ENCODE measurements at regions not wholly inside any gene's neighbourhood (a gene's known extent, or its start where the extent isn't known, plus 50 kb on each side); places are given as distances from the start of the nearest gene placed in this dataset.

DNA sequence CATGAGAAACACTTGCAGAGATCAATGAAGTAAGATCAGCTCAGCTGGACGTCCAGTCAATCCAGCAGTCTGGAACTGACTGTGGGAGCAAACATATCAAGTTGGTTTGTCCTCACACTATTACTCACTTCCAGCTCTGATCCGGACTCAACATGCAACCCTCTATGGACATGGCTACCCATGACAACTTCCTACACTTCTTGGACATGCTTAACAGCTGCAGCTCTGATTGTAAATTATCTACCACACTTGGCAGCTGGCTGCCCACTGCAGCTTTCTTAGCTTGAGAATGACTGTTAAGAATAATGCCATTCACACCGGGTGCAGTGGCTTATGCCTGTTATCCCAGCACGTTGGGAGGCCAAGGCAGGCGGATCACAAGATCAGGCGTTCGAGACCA is 429.8 kb downstream of the EPHA4 start (continued):
- TF ChIP-seq, protein P1, sequence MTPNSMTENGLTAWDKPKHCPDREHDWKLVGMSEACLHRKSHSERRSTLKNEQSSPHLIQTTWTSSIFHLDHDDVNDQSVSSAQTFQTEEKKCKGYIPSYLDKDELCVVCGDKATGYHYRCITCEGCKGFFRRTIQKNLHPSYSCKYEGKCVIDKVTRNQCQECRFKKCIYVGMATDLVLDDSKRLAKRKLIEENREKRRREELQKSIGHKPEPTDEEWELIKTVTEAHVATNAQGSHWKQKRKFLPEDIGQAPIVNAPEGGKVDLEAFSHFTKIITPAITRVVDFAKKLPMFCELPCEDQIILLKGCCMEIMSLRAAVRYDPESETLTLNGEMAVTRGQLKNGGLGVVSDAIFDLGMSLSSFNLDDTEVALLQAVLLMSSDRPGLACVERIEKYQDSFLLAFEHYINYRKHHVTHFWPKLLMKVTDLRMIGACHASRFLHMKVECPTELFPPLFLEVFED (CRISPR knock-in tag; conservative IDR thresholded peaks at IDR 0.05): no peak
- TF ChIP-seq, protein P2, sequence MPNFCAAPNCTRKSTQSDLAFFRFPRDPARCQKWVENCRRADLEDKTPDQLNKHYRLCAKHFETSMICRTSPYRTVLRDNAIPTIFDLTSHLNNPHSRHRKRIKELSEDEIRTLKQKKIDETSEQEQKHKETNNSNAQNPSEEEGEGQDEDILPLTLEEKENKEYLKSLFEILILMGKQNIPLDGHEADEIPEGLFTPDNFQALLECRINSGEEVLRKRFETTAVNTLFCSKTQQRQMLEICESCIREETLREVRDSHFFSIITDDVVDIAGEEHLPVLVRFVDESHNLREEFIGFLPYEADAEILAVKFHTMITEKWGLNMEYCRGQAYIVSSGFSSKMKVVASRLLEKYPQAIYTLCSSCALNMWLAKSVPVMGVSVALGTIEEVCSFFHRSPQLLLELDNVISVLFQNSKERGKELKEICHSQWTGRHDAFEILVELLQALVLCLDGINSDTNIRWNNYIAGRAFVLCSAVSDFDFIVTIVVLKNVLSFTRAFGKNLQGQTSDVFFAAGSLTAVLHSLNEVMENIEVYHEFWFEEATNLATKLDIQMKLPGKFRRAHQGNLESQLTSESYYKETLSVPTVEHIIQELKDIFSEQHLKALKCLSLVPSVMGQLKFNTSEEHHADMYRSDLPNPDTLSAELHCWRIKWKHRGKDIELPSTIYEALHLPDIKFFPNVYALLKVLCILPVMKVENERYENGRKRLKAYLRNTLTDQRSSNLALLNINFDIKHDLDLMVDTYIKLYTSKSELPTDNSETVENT (CRISPR knock-in tag; IDR thresholded peaks at IDR 0.05): no peak

GRCh38 chr2:221143231-221143630 is 428.9 kb downstream of the EPHA4 start:
- in situ Hi-C loops (cut with MboI): no loop called here
- FAIRE-seq: no peak
- no peak for TF ChIP-seq RFX5 (IDR thresholded peaks at IDR 0.05; ENCODE audit: low read depth, low read length)
- no peak for TF ChIP-seq TCF3 (CRISPR knock-in tag; IDR thresholded peaks at IDR 0.05)
- TF ChIP-seq PRPF4 (IDR thresholded peaks at IDR 0.05; ENCODE audit: insufficient read depth, low read depth, low read length, poor library complexity, severe bottlenecking): no peak
- no peak for TF ChIP-seq RBM25 (IDR thresholded peaks at IDR 0.05; ENCODE audit: low read depth, low read length, severe bottlenecking)
- TF ChIP-seq, protein P3, sequence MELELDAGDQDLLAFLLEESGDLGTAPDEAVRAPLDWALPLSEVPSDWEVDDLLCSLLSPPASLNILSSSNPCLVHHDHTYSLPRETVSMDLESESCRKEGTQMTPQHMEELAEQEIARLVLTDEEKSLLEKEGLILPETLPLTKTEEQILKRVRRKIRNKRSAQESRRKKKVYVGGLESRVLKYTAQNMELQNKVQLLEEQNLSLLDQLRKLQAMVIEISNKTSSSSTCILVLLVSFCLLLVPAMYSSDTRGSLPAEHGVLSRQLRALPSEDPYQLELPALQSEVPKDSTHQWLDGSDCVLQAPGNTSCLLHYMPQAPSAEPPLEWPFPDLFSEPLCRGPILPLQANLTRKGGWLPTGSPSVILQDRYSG (tag; conservative IDR thresholded peaks at IDR 0.05; ENCODE audit: low read depth): no peak
- no peak for TF ChIP-seq RB1 (IDR thresholded peaks at IDR 0.05; ENCODE audit: low read depth)
- TF ChIP-seq HMG20A (CRISPR knock-in tag; conservative IDR thresholded peaks at IDR 0.05): no peak
- TF ChIP-seq ERF (CRISPR knock-in tag; IDR thresholded peaks at IDR 0.05): no peak
- TF ChIP-seq HOXB6 (CRISPR knock-in tag; IDR thresholded peaks at IDR 0.05; ENCODE audit: borderline replicate concordance): no peak
- no peak for TF ChIP-seq ZBTB1 (CRISPR knock-in tag; IDR thresholded peaks at IDR 0.05; ENCODE audit: borderline replicate concordance, low read depth)
- no peak for TF ChIP-seq KDM5B (IDR thresholded peaks at IDR 0.05; ENCODE audit: insufficient replicate concordance, low read depth, low read length)
- TF ChIP-seq ARNT (IDR thresholded peaks at IDR 0.05): no peak
- no peak for TF ChIP-seq ZFP1 (CRISPR knock-in tag; IDR thresholded peaks at IDR 0.05)
- no peak for TF ChIP-seq HDAC1 (IDR thresholded peaks at IDR 0.05)
- TF ChIP-seq ETV6 (IDR thresholded peaks at IDR 0.05; ENCODE audit: borderline replicate concordance in 1 of 2, low read depth in 2 of 2, low read length in 1 of 2): no peak
- no peak for TF ChIP-seq ETV6 (CRISPR knock-in tag; IDR thresholded peaks at IDR 0.05; ENCODE audit: borderline replicate concordance)

More at GRCh38 chr2:221143231-221143630, 428.9 kb downstream of the EPHA4 start:
- Histone ChIP-seq H3K4me2 (ENCODE audit: insufficient read depth, low read length) (no peak overlapping the region), H3K9me3 (replicated peaks; ENCODE audit: control insufficient read depth, insufficient read depth, low read depth, low read length) (no peaks in the 10 kb centered on the region), H3K79me2 (ENCODE audit: control insufficient read depth, insufficient read depth, low read length) (no peaks in the 10 kb centered on the region), H2AFZ (ENCODE audit: low read depth, low read length) (no peak overlapping the region), H3K4me1 (replicated peaks in 1 of 2; ENCODE audit: control insufficient read depth in 2 of 2, insufficient read depth in 2 of 2, low read length in 2 of 2) (no peaks in the 10 kb centered on the region), H3K9ac (ENCODE audit: insufficient read depth in 1 of 2, low read depth in 2 of 2, low read length in 2 of 2) (no peak overlapping the region), H3K27ac (ENCODE audit: extremely low read depth, low read depth, low read length) (no peak overlapping the region), H3K36me3 (ENCODE audit: control insufficient read depth, insufficient read depth, low read length) (no peaks in the 10 kb centered on the region), H3K27me3 (ENCODE audit: control insufficient read depth in 2 of 2, insufficient read depth in 2 of 2, low read length in 2 of 2) (no peaks in the 10 kb centered on the region), H3K4me3 (no peak overlapping the region), H4K20me1 (replicated peaks; ENCODE audit: control insufficient read depth, insufficient read depth, low read length) (no peaks in the 10 kb centered on the region), H3K9me1 (ENCODE audit: control insufficient read depth, insufficient read depth, low read length) (no peaks in the 10 kb centered on the region)
- WGBS (ENCODE audit: insufficient coverage, low coverage, missing lambda C conversion rate): 0% methylated on average over 2 of the region's 2 CpGs
- intact Hi-C loops (cut with micrococcal nuclease): no loop called here
- no peak for ATAC-seq
- no peak for DNase-seq (ENCODE audit: extremely low read depth in 1 of 4, low spot score in 3 of 4)
- ChIA-PET CTCF (ENCODE audit: low intra/inter-chr PET ratio) (no interaction called here), POLR2A (no interaction called here)
- no TSS peak for BruUV-seq (replicated peaks)

Data from K562 (cell line).